ENCODE measurements at regions not wholly inside any gene's neighbourhood (a gene's known extent, or its start where the extent isn't known, plus 50 kb on each side); places are given as distances from the start of the nearest gene placed in this dataset.

DNA sequence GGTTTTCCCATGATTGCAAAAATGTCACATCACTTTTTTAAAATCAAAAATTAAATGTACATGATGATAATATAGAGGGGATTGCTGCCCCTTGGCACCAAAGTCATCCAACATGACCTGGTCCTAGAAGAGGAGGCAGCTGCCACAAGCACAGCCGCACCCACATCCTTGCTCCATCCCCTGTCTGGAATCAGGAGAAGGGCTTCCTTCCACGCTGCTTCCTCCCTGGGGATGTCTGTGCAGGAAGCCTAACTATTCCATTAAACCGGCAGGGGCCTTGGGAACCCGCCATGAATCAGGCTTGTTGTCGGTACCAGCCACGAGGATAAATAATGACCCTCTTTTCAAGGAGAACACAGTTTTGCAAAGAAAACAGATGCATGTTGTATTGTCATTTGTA is 68.7 kb upstream of the AJAP1 start:
- H4K5ac ChIP-seq (ENCODE audit: low read depth, low read length) = no peak overlapping the region

More for the DNA sequence above, 68.7 kb upstream of the AJAP1 start:
- no peak overlapping the region for H2AFZ ChIP-seq (replicated peaks; ENCODE audit: low read length, poor library complexity)
- WGBS, 2 experiments (ENCODE audit: extremely low coverage in 2 of 2, insufficient read length in 1 of 2) = no CpG with 5 or more reads among the region's 6 CpGs
- no TSS peak for BruUV-seq (replicated peaks)
- H4K8ac ChIP-seq (ENCODE audit: low read depth in 2 of 2, low read length in 2 of 2) = no peak overlapping the region
- DNase-seq (no peak), ATAC-seq (ENCODE audit: low read depth) (no peak)
- TF ChIP-seq RAD21 (IDR thresholded peaks at IDR 0.05; ENCODE audit: low read length) (no peak), MAFK (IDR thresholded peaks at IDR 0.05; ENCODE audit: low read depth, low read length) (no peak), RFX5 (IDR thresholded peaks at IDR 0.05; ENCODE audit: low read depth, low read length) (no peak), MXI1 (IDR thresholded peaks at IDR 0.05; ENCODE audit: borderline replicate concordance, low read depth, low read length) (no peak), POLR2A (IDR thresholded peaks at IDR 0.05; ENCODE audit: low read depth, low read length) (no peak), MAZ (IDR thresholded peaks at IDR 0.05; ENCODE audit: borderline replicate concordance, low read depth, low read length) (no peak), RCOR1 (IDR thresholded peaks at IDR 0.05; ENCODE audit: insufficient replicate concordance, low read length) (no peak), CEBPB (IDR thresholded peaks at IDR 0.05; ENCODE audit: low read depth, low read length) (no peak), SMC3 (IDR thresholded peaks at IDR 0.05; ENCODE audit: low read depth, low read length) (no peak), BHLHE40 (IDR thresholded peaks at IDR 0.05; ENCODE audit: low read depth, low read length) (no peak), FOS (IDR thresholded peaks at IDR 0.05; ENCODE audit: low read depth, low read length) (no peak), CHD1 (IDR thresholded peaks at IDR 0.05; ENCODE audit: low read depth, low read length) (no peak)
- TF ChIP-seq, protein P1, sequence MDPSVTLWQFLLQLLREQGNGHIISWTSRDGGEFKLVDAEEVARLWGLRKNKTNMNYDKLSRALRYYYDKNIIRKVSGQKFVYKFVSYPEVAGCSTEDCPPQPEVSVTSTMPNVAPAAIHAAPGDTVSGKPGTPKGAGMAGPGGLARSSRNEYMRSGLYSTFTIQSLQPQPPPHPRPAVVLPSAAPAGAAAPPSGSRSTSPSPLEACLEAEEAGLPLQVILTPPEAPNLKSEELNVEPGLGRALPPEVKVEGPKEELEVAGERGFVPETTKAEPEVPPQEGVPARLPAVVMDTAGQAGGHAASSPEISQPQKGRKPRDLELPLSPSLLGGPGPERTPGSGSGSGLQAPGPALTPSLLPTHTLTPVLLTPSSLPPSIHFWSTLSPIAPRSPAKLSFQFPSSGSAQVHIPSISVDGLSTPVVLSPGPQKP (IDR thresholded peaks at IDR 0.05; ENCODE audit: borderline replicate concordance, low read depth, low read length) = no peak
- TF ChIP-seq, protein P2, sequence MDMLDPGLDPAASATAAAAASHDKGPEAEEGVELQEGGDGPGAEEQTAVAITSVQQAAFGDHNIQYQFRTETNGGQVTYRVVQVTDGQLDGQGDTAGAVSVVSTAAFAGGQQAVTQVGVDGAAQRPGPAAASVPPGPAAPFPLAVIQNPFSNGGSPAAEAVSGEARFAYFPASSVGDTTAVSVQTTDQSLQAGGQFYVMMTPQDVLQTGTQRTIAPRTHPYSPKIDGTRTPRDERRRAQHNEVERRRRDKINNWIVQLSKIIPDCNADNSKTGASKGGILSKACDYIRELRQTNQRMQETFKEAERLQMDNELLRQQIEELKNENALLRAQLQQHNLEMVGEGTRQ (IDR thresholded peaks at IDR 0.05; ENCODE audit: low read depth, low read length) = no peak
- TF ChIP-seq, protein P3, sequence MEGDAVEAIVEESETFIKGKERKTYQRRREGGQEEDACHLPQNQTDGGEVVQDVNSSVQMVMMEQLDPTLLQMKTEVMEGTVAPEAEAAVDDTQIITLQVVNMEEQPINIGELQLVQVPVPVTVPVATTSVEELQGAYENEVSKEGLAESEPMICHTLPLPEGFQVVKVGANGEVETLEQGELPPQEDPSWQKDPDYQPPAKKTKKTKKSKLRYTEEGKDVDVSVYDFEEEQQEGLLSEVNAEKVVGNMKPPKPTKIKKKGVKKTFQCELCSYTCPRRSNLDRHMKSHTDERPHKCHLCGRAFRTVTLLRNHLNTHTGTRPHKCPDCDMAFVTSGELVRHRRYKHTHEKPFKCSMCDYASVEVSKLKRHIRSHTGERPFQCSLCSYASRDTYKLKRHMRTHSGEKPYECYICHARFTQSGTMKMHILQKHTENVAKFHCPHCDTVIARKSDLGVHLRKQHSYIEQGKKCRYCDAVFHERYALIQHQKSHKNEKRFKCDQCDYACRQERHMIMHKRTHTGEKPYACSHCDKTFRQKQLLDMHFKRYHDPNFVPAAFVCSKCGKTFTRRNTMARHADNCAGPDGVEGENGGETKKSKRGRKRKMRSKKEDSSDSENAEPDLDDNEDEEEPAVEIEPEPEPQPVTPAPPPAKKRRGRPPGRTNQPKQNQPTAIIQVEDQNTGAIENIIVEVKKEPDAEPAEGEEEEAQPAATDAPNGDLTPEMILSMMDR (conservative IDR thresholded peaks at IDR 0.05; ENCODE audit: low read depth, low read length) = no peak
- no peak overlapping the region for H3K18ac ChIP-seq (ENCODE audit: low read depth, low read length)
- no peak overlapping the region for H3K27ac ChIP-seq (ENCODE audit: insufficient read depth, low read length)
- H3K4ac ChIP-seq (ENCODE audit: low read depth, low read length) = no peak overlapping the region
- H3K27me3 ChIP-seq (ENCODE audit: control insufficient read depth, insufficient read depth, low read length) = no peaks in the 10 kb centered on the region
- no peak overlapping the region for H4K91ac ChIP-seq (ENCODE audit: insufficient read depth, low read depth, low read length)
- intact Hi-C loops (cut with micrococcal nuclease) = no loop called here
- H2BK5ac ChIP-seq (ENCODE audit: low read depth, low read length, poor library complexity, severe bottlenecking) = no peak overlapping the region
- H4K20me1 ChIP-seq (ENCODE audit: insufficient read depth, low read length) = no peaks in the 10 kb centered on the region
- H3K56ac ChIP-seq (ENCODE audit: extremely low read depth, insufficient read depth, low read length) = no peak overlapping the region
- H3K36me3 ChIP-seq (ENCODE audit: control insufficient read depth, insufficient read depth, low read length) = no peaks in the 10 kb centered on the region
- H2AK5ac ChIP-seq (ENCODE audit: low read depth, low read length) = no peak overlapping the region
- H3K14ac ChIP-seq (replicated peaks; ENCODE audit: low read depth, low read length) = no peak overlapping the region
- CTCF ChIA-PET = no interaction called here
- H3K4me3 ChIP-seq (ENCODE audit: insufficient read depth, low read depth, low read length) = no peak overlapping the region
- peaks cover 20% of the 10 kb centered on the region for H3K9me3 ChIP-seq (ENCODE audit: control insufficient read depth, insufficient read depth, low read length)
- no peak overlapping the region for H2BK20ac ChIP-seq (ENCODE audit: low read depth, low read length)
- in situ Hi-C loops (cut with MboI; ENCODE audit: low sequenced_read_pairs) = no loop called here
- no peak overlapping the region for H2BK120ac ChIP-seq (ENCODE audit: low read depth, low read length)
- no peaks in the 10 kb centered on the region for H3K9me1 ChIP-seq (ENCODE audit: insufficient read depth, low read length)
- no peak overlapping the region for H3K23ac ChIP-seq (ENCODE audit: low read depth, low read length)
- POLR2A ChIA-PET (ENCODE audit: unreplicated experiment) = no interaction called here
- dilution Hi-C loops (cut with HindIII; ENCODE audit: low sequenced_read_pairs, unreplicated experiment) = no loop called here
- no peak overlapping the region for H2AK9ac ChIP-seq (replicated peaks; ENCODE audit: low read depth, low read length, poor library complexity)
- H3K9ac ChIP-seq (ENCODE audit: low read depth, low read length) = no peak overlapping the region
- no peaks in the 10 kb centered on the region for H3K4me1 ChIP-seq (ENCODE audit: control insufficient read depth, insufficient read depth, low read length)
- no peaks in the 10 kb centered on the region for H3K79me1 ChIP-seq (ENCODE audit: low read depth in 1 of 2, low read length in 2 of 2)
- H2BK15ac ChIP-seq (ENCODE audit: low read depth, low read length) = no peak overlapping the region
- no peak overlapping the region for H3K4me2 ChIP-seq (ENCODE audit: low read depth, low read length)
